ENCODE measurements at regions not wholly inside any gene's neighbourhood (a gene's known extent, or its start where the extent isn't known, plus 50 kb on each side); places are given as distances from the start of the nearest gene placed in this dataset.

GRCh38 chr16:65998443-65998842 is 368.0 kb upstream of the CDH5 start:
- ChIA-PET POLR2A (no interaction called here), CTCF (no interaction called here)
- no peak for DNase-seq (ENCODE audit: extremely low spot score)
- no peak for TF ChIP-seq TARDBP (IDR thresholded peaks at IDR 0.05)
- TF ChIP-seq HDGF (IDR thresholded peaks at IDR 0.05; ENCODE audit: borderline replicate concordance): no peak
- no peak for TF ChIP-seq BHLHE40 (IDR thresholded peaks at IDR 0.05; ENCODE audit: borderline replicate concordance)
- no peak for TF ChIP-seq SP1 (IDR thresholded peaks at IDR 0.05)
- no peak for TF ChIP-seq CTBP1 (IDR thresholded peaks at IDR 0.05; ENCODE audit: borderline replicate concordance)
- no peak for TF ChIP-seq SUZ12 (IDR thresholded peaks at IDR 0.05)
- no peak for TF ChIP-seq FOXK2 (IDR thresholded peaks at IDR 0.05)
- no peak for TF ChIP-seq NFRKB (IDR thresholded peaks at IDR 0.05)
- TF ChIP-seq LEF1 (IDR thresholded peaks at IDR 0.05; ENCODE audit: borderline replicate concordance): no peak
- TF ChIP-seq FOXM1 (IDR thresholded peaks at IDR 0.05; ENCODE audit: borderline replicate concordance): no peak
- TF ChIP-seq ZNF384 (IDR thresholded peaks at IDR 0.05): no peak
- no peak for TF ChIP-seq FOXA1 (IDR thresholded peaks at IDR 0.05)
- TF ChIP-seq L3MBTL2 (conservative IDR thresholded peaks at IDR 0.05): no peak
- TF ChIP-seq ELF4 (IDR thresholded peaks at IDR 0.05): no peak

- no peak for DNase-seq (ENCODE audit: extremely low spot score)
- TF ChIP-seq L3MBTL2 (conservative IDR thresholded peaks at IDR 0.05) (no peak), SUZ12 (IDR thresholded peaks at IDR 0.05) (no peak), CTBP1 (IDR thresholded peaks at IDR 0.05; ENCODE audit: borderline replicate concordance) (no peak), LEF1 (IDR thresholded peaks at IDR 0.05; ENCODE audit: borderline replicate concordance) (no peak), HDGF (IDR thresholded peaks at IDR 0.05; ENCODE audit: borderline replicate concordance) (no peak), PKNOX1 (IDR thresholded peaks at IDR 0.05) (no peak), FOXM1 (IDR thresholded peaks at IDR 0.05; ENCODE audit: borderline replicate concordance) (no peak), ELF4 (IDR thresholded peaks at IDR 0.05) (no peak), FOXK2 (IDR thresholded peaks at IDR 0.05) (no peak), TARDBP (IDR thresholded peaks at IDR 0.05) (no peak), NFRKB (IDR thresholded peaks at IDR 0.05) (no peak), SP1 (IDR thresholded peaks at IDR 0.05) (no peak), ARNT (IDR thresholded peaks at IDR 0.05) (no peak)
- CTCF ChIA-PET: no interaction called here
- POLR2A ChIA-PET: no interaction called here
Observed at GRCh38 chr16:65994291-65994690, 372.2 kb upstream of the CDH5 start.

GRCh38 chr16:65991149-65991701 is 375.3 kb upstream of the CDH5 start:
- POLR2A ChIA-PET: no interaction called here
- TF ChIP-seq SUZ12 (IDR thresholded peaks at IDR 0.05) (no peak), ZNF384 (IDR thresholded peaks at IDR 0.05) (no peak), ELF4 (IDR thresholded peaks at IDR 0.05) (no peak), CTBP1 (IDR thresholded peaks at IDR 0.05; ENCODE audit: borderline replicate concordance) (no peak), PKNOX1 (IDR thresholded peaks at IDR 0.05) (no peak), FOXM1 (IDR thresholded peaks at IDR 0.05; ENCODE audit: borderline replicate concordance) (no peak), BHLHE40 (IDR thresholded peaks at IDR 0.05; ENCODE audit: borderline replicate concordance) (no peak), L3MBTL2 (conservative IDR thresholded peaks at IDR 0.05) (no peak), NFRKB (IDR thresholded peaks at IDR 0.05) (no peak), ARNT (IDR thresholded peaks at IDR 0.05) (no peak), FOXK2 (IDR thresholded peaks at IDR 0.05) (no peak), LEF1 (IDR thresholded peaks at IDR 0.05; ENCODE audit: borderline replicate concordance) (no peak), SP1 (IDR thresholded peaks at IDR 0.05) (no peak), HDGF (IDR thresholded peaks at IDR 0.05; ENCODE audit: borderline replicate concordance) (no peak), FOXA1 (IDR thresholded peaks at IDR 0.05) (no peak), TARDBP (IDR thresholded peaks at IDR 0.05) (no peak)
- DNase-seq (ENCODE audit: extremely low spot score): no peak
- CTCF ChIA-PET: no interaction called here

- ChIA-PET POLR2A (no interaction called here), CTCF (no interaction called here)
- TF ChIP-seq HDGF (IDR thresholded peaks at IDR 0.05; ENCODE audit: borderline replicate concordance): no peak
- TF ChIP-seq BHLHE40 (IDR thresholded peaks at IDR 0.05; ENCODE audit: borderline replicate concordance): no peak
- TF ChIP-seq SP1 (IDR thresholded peaks at IDR 0.05): no peak
- TF ChIP-seq ELF4 (IDR thresholded peaks at IDR 0.05): no peak
- TF ChIP-seq ZNF384 (IDR thresholded peaks at IDR 0.05): no peak
- no peak for TF ChIP-seq FOXA1 (IDR thresholded peaks at IDR 0.05)
- no peak for TF ChIP-seq FOXM1 (IDR thresholded peaks at IDR 0.05; ENCODE audit: borderline replicate concordance)
- TF ChIP-seq PKNOX1 (IDR thresholded peaks at IDR 0.05): no peak
- TF ChIP-seq FOXK2 (IDR thresholded peaks at IDR 0.05): no peak
- no peak for DNase-seq (ENCODE audit: extremely low spot score)
Observed at GRCh38 chr16:65989861-65990604, 376.5 kb upstream of the CDH5 start.

- POLR2A ChIA-PET: no interaction called here
- DNase-seq (ENCODE audit: extremely low spot score): no peak
- no peak for TF ChIP-seq HDGF (IDR thresholded peaks at IDR 0.05; ENCODE audit: borderline replicate concordance)
- TF ChIP-seq SP1 (IDR thresholded peaks at IDR 0.05): no peak
- TF ChIP-seq CTBP1 (IDR thresholded peaks at IDR 0.05; ENCODE audit: borderline replicate concordance): no peak
- no peak for TF ChIP-seq NFRKB (IDR thresholded peaks at IDR 0.05)
- no peak for TF ChIP-seq LEF1 (IDR thresholded peaks at IDR 0.05; ENCODE audit: borderline replicate concordance)
- TF ChIP-seq ARNT (IDR thresholded peaks at IDR 0.05): no peak
- TF ChIP-seq PKNOX1 (IDR thresholded peaks at IDR 0.05): no peak
- CTCF ChIA-PET: no interaction called here
Observed at GRCh38 chr16:65988024-65988595, 378.4 kb upstream of the CDH5 start.

Measured in HEK293T (cell line).